ENCODE measurements at regions not wholly inside any gene's neighbourhood (a gene's known extent, or its start where the extent isn't known, plus 50 kb on each side); places are given as distances from the start of the nearest gene placed in this dataset.

GRCh38 chr1:219784660-219785381, 143.5 kb downstream of the SLC30A10 start:
- Mint-ChIP-seq H3K36me3 (ENCODE audit: insufficient read depth in 1 of 3, low read depth in 3 of 3) (no peaks in the 10 kb centered on the region), H3K27me3 (ENCODE audit: low read depth) (no peaks in the 10 kb centered on the region), H3K4me3 (no peak overlapping the region), H3K9me3 (no peaks in the 10 kb centered on the region), H3K27ac (peak overlapping the region in 1 of 3 experiments; percentile 32; a peak in 2 of 7 replicates), H3K4me1 (peaks cover 7 to 10% of the 10 kb centered on the region in 2 experiments; a peak in 3 of 4 replicates)
- no peak overlapping the region for H3K4me2 ChIP-seq (ENCODE audit: insufficient read depth, insufficient read length, low read length)
- H2BK5ac ChIP-seq (ENCODE audit: insufficient read length, low read length): no peak overlapping the region
- no CpG with 5 or more reads among the region's 8 CpGs for WGBS (ENCODE audit: extremely low coverage, insufficient read length, low lambda C conversion rate)
- no peaks in the 10 kb centered on the region for H3K23me2 ChIP-seq (ENCODE audit: insufficient read length, low read depth, low read length, poor library complexity, severe bottlenecking)
- no peaks in the 10 kb centered on the region for H3K79me1 ChIP-seq (ENCODE audit: insufficient read depth, low read depth, low read length, poor library complexity, severe bottlenecking)
- H3T11ph ChIP-seq (ENCODE audit: low read length): no peak overlapping the region
- no peaks in the 10 kb centered on the region for H4K20me1 ChIP-seq (ENCODE audit: control insufficient read depth, insufficient read depth, insufficient read length)
- no peak overlapping the region for H3K14ac ChIP-seq (ENCODE audit: insufficient read depth, low read length)
- no peak overlapping the region for H3K27ac ChIP-seq (ENCODE audit: insufficient read length, low read depth, low read length)
- H3K23ac ChIP-seq (ENCODE audit: insufficient read length, low read depth, low read length): no peak overlapping the region
- no peak overlapping the region for H3K9ac ChIP-seq (ENCODE audit: extremely low read depth, insufficient read length, low read length)
- H2BK20ac ChIP-seq (ENCODE audit: low read depth, low read length, poor library complexity, severe bottlenecking): no peak overlapping the region
- no peak overlapping the region for H4K91ac ChIP-seq (ENCODE audit: insufficient read length, low read depth, low read length)
- H2AFZ ChIP-seq (ENCODE audit: low read length): no peak overlapping the region
- H4K5ac ChIP-seq (ENCODE audit: insufficient read length, low read depth, low read length): no peak overlapping the region
- H3K79me2 ChIP-seq (ENCODE audit: insufficient read depth, low read length): no peaks in the 10 kb centered on the region
- H4K8ac ChIP-seq (replicated peaks; ENCODE audit: insufficient read length, low read depth, low read length): no peak overlapping the region
- H2BK120ac ChIP-seq (ENCODE audit: low read depth, low read length, poor library complexity, severe bottlenecking): no peak overlapping the region
- DNase-seq: no peak
- H2AK5ac ChIP-seq (ENCODE audit: insufficient read length, low read length): no peak overlapping the region
- H3K4ac ChIP-seq (ENCODE audit: low read depth, low read length): no peak overlapping the region
- no peaks in the 10 kb centered on the region for H3K27me3 ChIP-seq (ENCODE audit: insufficient read depth, low read length)
- no peaks in the 10 kb centered on the region for H3K9me3 ChIP-seq (ENCODE audit: control insufficient read depth, low read depth, low read length)
- no peaks in the 10 kb centered on the region for H3K4me1 ChIP-seq (ENCODE audit: insufficient read depth, low read length)
- no peak for TF ChIP-seq CTCF (conservative IDR thresholded peaks at IDR 0.05)
- H3K56ac ChIP-seq (ENCODE audit: insufficient read length, low read depth, low read length): no peak overlapping the region
- H2BK12ac ChIP-seq (ENCODE audit: insufficient read length, low read depth, low read length): no peak overlapping the region
- no peak overlapping the region for H2BK15ac ChIP-seq (ENCODE audit: low read depth, low read length)
- no peak overlapping the region for H3K18ac ChIP-seq (ENCODE audit: insufficient read length, low read depth, low read length)

Measured in H9 (cell line).